ENCODE measurements at regions not wholly inside any gene's neighbourhood (a gene's known extent, or its start where the extent isn't known, plus 50 kb on each side); places are given as distances from the start of the nearest gene placed in this dataset.
"Not testable (repeated sequence)": the region's sequence is repeated elsewhere in the genome, so short reads cannot be mapped to it uniquely, and the experiment has no call there.

GRCh38 chr16:9658586-9658985, 523.6 kb downstream of the GRIN2A start:
- DNase-seq: no peak

DNA sequence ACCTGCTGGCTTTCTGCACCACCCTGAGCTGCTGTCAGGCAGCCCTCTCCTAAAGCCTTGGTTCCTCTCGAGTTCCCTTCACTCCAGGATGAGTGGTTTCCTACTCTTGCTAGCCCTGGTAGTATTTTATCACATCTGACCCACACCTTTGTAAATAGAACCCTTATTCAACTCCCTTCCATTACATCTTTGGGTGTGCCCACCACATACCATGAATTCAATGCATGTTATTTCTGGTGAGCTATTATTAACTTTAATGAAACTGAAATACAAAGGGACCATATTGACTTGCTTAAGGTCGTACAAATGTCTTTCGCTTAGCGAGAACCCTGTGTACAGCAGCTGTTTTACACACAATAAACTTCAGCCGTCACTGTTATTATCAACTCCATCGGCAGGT, 521.3 kb downstream of the GRIN2A start:
- DNase-seq: no peak

DNA sequence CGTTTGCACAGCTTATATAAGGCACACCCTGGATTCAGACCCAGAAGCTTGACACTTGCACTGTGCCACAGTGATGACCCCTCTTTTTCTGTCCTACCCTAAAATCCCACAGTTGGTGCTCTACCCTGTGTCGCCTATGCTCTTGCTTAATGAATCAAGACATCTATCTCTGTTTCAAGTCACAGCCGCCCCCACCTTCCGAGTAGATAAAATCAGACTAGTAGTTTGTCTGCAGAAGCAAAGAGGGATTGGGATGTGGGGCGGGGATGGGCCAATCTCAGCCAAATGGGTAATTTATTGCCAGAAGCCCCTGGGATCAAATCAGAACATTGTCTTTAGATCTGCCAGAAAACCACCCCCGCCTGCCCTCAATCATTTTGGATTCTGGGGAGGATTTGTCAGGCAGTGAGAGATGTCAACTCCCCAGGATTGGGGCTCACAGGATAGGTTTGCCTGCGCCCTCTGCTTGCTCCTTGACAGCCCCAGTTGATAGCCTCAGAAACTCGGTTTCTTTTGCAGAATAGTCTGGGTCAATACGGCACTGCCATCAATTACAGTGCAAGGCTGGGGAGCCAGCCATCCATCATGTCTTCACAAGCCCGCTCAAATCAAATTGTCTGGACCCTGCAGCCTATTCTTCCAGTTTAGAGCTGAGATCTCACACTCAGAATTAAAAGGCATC, 520.8 kb downstream of the GRIN2A start:
- DNase-seq: no peak

GRCh38 chr16:9663588-9663987, 518.6 kb downstream of the GRIN2A start:
- DNase-seq: no peak

GRCh38 chr16:9665851-9666271, 516.4 kb downstream of the GRIN2A start:
- DNase-seq: no peak

GRCh38 chr16:9666834-9667480, 515.3 kb downstream of the GRIN2A start:
- DNase-seq: no peak

- DNase-seq: no peak
Observed at GRCh38 chr16:9670033-9670432, 512.2 kb downstream of the GRIN2A start.

DNA sequence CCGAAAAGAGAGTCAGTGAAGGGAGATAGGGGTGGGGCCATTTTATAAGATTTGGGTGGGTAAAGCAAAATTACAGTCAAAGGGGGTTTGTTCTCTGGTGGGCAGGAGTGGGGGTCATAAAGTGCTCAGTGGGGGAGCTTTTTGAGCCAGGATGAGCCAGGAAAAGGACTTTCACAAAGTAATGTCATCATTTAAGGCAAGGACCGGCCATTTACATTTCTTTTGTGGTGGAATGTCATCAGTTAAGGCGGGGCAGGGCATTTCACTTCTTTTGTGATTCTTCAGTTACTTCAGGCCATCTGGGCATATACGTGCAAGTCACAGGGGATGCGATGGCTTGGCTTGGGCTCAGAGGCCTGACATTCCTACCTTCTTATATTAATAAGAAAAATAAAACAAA, 511.6 kb downstream of the GRIN2A start:
- DNase-seq: not testable (repeated sequence)

DNA sequence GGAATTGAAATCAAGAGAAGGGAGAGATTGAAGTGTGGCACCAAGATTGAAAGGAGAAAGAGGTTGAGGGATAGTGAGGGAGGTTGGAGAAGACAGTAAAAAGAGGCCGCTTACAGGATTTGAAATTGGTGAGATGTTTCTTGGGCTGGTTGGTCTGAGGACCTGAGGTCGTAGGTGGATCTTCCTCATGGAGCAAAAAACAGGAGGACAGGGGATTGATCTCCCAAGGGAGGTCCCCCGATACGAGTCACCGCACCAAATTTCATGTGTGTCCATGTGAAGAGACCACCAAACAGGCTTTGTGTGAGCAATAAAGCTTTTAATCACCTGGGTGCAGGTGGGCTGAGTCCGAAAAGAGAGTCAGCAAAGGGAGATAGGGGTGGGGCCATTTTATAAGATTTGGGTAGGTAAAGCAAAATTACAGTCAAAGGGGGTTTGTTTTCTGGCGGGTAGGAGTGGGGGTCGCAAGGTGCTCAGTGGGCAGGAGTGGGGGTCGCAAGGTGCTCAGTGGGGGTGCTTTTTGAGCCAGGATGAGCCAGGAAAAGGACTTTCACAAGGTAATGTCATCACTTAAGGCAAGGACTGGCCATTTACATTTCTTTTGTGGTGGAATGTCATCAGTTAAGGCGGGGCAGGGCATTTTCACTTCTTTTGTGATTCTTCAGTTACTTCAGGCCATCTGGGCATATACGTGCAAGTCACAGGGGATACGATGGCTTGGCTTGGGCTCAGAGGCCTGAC, 505.5 kb downstream of the GRIN2A start:
- not testable (repeated sequence) for DNase-seq

DNA sequence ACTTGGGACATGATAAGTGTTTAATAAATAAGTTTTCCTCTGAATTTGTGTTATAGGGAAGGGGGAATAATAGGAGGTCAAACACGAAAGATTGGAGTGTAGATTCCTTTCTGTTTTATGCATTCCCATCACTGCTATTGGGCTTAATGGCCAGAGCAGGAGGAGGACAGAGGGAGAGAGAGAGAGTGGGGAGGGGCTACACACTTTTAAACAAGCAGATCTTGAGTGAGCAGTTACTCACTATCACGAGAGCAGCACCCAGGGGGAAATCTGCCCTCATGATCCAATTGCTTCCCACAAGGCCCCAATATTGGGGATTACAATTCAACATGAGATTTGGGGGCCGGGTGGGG, 505.0 kb downstream of the GRIN2A start:
- DNase-seq: no peak

- no peak for DNase-seq
Observed at GRCh38 chr16:9679213-9679767, 502.9 kb downstream of the GRIN2A start.

GRCh38 chr16:9680019-9680655, 502.1 kb downstream of the GRIN2A start:
- DNase-seq: peak in 1 of 2 experiments; percentile 15

DNA sequence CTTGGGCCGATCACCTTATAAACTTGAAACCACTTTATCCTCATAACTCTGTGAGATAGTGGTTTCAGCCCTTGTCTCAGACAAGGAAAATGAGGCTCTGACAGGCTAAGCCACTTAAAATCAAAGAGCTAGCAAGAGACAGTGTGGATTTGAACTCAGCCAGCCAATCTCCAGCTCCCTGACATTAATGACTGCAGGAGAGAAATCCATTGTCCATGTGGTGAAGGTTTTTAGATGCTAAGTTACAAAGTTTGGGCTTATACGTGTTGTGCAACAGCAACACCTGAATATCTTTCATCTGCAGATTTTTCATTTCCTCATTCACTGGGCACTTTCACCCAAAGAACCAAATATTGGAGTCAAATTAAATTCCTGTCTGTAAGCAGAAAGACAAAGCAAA, 501.3 kb downstream of the GRIN2A start:
- no peak for DNase-seq

DNA sequence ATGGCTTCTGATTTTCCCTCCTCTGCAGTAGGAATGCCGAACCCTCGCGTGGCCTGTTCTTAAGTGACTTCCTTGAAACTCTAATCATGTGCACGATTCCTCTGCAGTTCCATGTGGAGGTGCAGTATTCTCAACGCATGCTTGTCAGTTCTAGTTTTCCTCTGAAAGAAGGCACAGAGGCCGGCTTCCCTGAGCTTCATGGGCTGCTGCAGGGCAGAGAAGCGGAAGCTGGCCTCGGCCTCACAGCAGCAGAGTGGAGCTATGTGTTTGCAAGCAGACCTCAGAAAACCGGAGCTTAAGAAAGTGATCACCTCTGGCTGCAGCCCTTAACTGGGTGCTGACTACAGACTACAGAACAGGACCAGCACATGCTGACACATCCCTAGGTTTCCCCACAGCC, 500.7 kb downstream of the GRIN2A start:
- no peak for DNase-seq

GRCh38 chr16:9682320-9682719, 499.9 kb downstream of the GRIN2A start:
- no peak for DNase-seq

DNA sequence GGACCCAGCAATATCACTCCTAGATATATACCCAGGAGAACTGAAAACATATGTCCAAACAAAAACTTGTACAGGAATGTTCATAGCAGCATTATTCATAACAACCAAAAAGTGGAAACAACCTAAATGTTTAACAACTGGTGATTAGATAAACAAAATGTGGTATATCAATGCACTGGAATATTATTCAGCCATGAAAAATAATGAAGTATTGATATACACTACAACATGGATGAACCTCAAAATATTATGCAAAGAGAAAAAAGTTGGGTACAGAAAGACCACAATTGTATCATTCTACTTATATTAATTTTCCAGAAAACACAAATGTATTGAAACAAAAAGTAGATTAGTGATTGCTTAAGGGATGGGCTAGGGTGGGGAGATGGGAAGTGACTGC, 498.6 kb downstream of the GRIN2A start:
- DNase-seq: no peak

GRCh38 chr16:9687737-9688319, 494.4 kb downstream of the GRIN2A start:
- no peak for DNase-seq

DNA sequence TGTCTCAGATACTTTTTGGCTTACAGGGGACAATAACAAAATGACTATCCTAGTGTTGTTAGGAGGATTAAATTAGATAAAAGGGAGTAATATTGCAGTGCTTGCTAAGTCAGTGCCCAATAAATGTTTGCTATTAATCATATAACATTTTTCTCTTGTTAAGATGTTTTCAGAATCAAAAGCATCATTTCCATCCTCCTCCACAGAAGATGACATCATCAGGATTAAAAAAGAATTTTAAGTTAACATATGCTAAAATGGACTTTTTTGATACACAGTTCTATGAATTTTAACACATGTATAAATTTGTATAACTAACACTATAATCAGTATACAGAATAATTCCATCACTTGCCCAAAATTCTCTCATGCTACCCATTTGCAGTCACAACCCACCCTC, 492.6 kb downstream of the GRIN2A start:
- DNase-seq: no peak

- DNase-seq: no peak
Observed at GRCh38 chr16:9695152-9695551, 487.1 kb downstream of the GRIN2A start.

All from NCI-H526 (cell line).